GM23338 (cell line): ENCODE measurements at regions not wholly inside any gene's neighbourhood (a gene's known extent, or its start where the extent isn't known, plus 50 kb on each side); places are given as distances from the start of the nearest gene placed in this dataset.

Experiments used
- ATAC-seq: fragments of 200-7000 bp; cut with Tn5 transposase; 3 replicates; pipeline ENCODE4 v1.9.1; 2020
- DNase-seq: peaks from one replicate; pipeline ENCODE4 v3.0.0-alpha.2; 2015; ENCODE audit warnings: low spot score
- H2AFZ ChIP-seq: fragments of 200-600 bp; sonication (generic); 2 replicates; pipeline ENCODE4 v1.8.0; 2016; ENCODE audit warnings: antibody characterized with exemption, mild to moderate bottlenecking, moderate library complexity
- H3F3A ChIP-seq: fragments of 200-600 bp; sonication (generic); replicated peaks from 2 replicates; pipeline ENCODE4 v1.8.0; 2017; ENCODE audit warnings: antibody characterized with exemption, mixed run types, low read depth
- H3K27ac ChIP-seq: fragments of 200-600 bp; sonication (generic); 2 replicates; pipeline ENCODE4 v1.6.1; 2016; ENCODE audit warnings: low read depth
- H3K27me3 ChIP-seq: fragments of 200-600 bp; sonication (generic); 2 replicates; pipeline ENCODE4 v1.8.0; 2016; ENCODE audit warnings: mild to moderate bottlenecking, mixed run types, moderate library complexity; ENCODE audit not compliant: insufficient read depth
- H3K36me3 ChIP-seq: fragments of 200-600 bp; sonication (generic); 2 replicates; pipeline ENCODE4 v1.8.0; 2016; ENCODE audit warnings: mild to moderate bottlenecking; ENCODE audit not compliant: insufficient read depth
- H3K4me1 ChIP-seq: fragments of 200-600 bp; sonication (generic); 2 replicates; pipeline ENCODE4 v1.8.0; 2016; ENCODE audit warnings: mild to moderate bottlenecking, moderate library complexity; ENCODE audit not compliant: insufficient read depth
- H3K4me2 ChIP-seq: fragments of 200-600 bp; sonication (generic); 2 replicates; pipeline ENCODE4 v1.7.1; 2017; ENCODE audit warnings: mixed run types
- H3K4me3 ChIP-seq: fragments of 200-600 bp; sonication (generic); 2 replicates; pipeline ENCODE4 v1.6.1; 2016; ENCODE audit warnings: mixed run types
- H3K79me2 ChIP-seq: fragments of 200-600 bp; sonication (generic); replicated peaks from 2 replicates; pipeline ENCODE4 v1.8.0; 2017; ENCODE audit warnings: mild to moderate bottlenecking; ENCODE audit not compliant: insufficient read depth
- H3K9me2 ChIP-seq: fragments of 200-600 bp; sonication (generic); 2 replicates; pipeline ENCODE4 v1.8.0; 2017; ENCODE audit not compliant: insufficient read depth
- H4K20me1 ChIP-seq: fragments of 200-600 bp; sonication (generic); replicated peaks from 2 replicates; pipeline ENCODE4 v1.8.0; 2017; ENCODE audit warnings: mild to moderate bottlenecking; ENCODE audit not compliant: insufficient read depth
- H3K27ac Mint-ChIP-seq: 2 replicates; pipeline ENCODE4 v1.8.0; 2020; ENCODE audit warnings: inconsistent platforms, mild to moderate bottlenecking, moderate library complexity, mixed read lengths
- H3K27me3 Mint-ChIP-seq: 3 replicates; pipeline ENCODE4 v1.8.0; 2022; ENCODE audit warnings: low read depth, mild to moderate bottlenecking, moderate library complexity, mixed read lengths, inconsistent platforms; ENCODE audit not compliant: insufficient read depth, poor library complexity
- H3K36me3 Mint-ChIP-seq: 3 replicates; pipeline ENCODE4 v1.8.0; 2021; ENCODE audit warnings: low read depth, mild to moderate bottlenecking, inconsistent platforms, moderate library complexity, mixed read lengths
- H3K4me1 Mint-ChIP-seq: 3 replicates; pipeline ENCODE4 v1.8.0; 2020; ENCODE audit warnings: mild to moderate bottlenecking, inconsistent platforms, mixed read lengths
- H3K4me3 Mint-ChIP-seq: 3 replicates; pipeline ENCODE4 v1.8.0; 2021; ENCODE audit warnings: moderate library complexity, mild to moderate bottlenecking, inconsistent platforms, mixed read lengths
- H3K9me3 Mint-ChIP-seq: 3 replicates; pipeline ENCODE4 v1.8.0; 2020; ENCODE audit warnings: moderate library complexity, mild to moderate bottlenecking, inconsistent platforms, mixed read lengths
- JUNB ChIP-seq: IDR thresholded peaks from one replicate; pipeline ENCODE4 v1.6.1; 2016; ENCODE audit warnings: antibody characterized with exemption; ENCODE audit not compliant: unreplicated experiment
- REST ChIP-seq: IDR thresholded peaks from one replicate; pipeline ENCODE4 v1.6.1; 2018; ENCODE audit warnings: antibody characterized with exemption; ENCODE audit not compliant: unreplicated experiment
- STAT1 ChIP-seq: IDR thresholded peaks from one replicate; pipeline ENCODE4 v1.6.1; 2016; ENCODE audit warnings: antibody characterized with exemption; ENCODE audit not compliant: unreplicated experiment
- ZNF331 ChIP-seq: fragments of 250-450 bp; sonication (Bioruptor Pico); IDR thresholded peaks from 2 replicates; pipeline ENCODE4 v1.5.0; 2020; ENCODE audit warnings: low read depth, mild to moderate bottlenecking, moderate library complexity
- ZNF462 ChIP-seq: fragments of 250-450 bp; sonication (Bioruptor Pico); IDR thresholded peaks from 2 replicates; pipeline ENCODE4 v1.5.0; 2020; ENCODE audit warnings: mild to moderate bottlenecking, moderate library complexity
- TF ChIP-seq, protein P1 (sequence below): IDR thresholded peaks from 2 replicates; pipeline ENCODE4 v1.6.1; 2016; ENCODE audit warnings: antibody characterized with exemption
- TF ChIP-seq, protein P2 (sequence below), 2 experiments: fragments of 200-600 bp in 1 of 2; sonication (generic) in 1 of 2; conservative IDR thresholded peaks; 2 replicates each; pipeline versions ENCODE4 v1.5.1 to v1.6.1; 2016 to 2017; ENCODE audit warnings: antibody characterized with exemption in 2 of 2, low read depth in 2 of 2, mild to moderate bottlenecking in 2 of 2, moderate library complexity in 1 of 2

DNA sequence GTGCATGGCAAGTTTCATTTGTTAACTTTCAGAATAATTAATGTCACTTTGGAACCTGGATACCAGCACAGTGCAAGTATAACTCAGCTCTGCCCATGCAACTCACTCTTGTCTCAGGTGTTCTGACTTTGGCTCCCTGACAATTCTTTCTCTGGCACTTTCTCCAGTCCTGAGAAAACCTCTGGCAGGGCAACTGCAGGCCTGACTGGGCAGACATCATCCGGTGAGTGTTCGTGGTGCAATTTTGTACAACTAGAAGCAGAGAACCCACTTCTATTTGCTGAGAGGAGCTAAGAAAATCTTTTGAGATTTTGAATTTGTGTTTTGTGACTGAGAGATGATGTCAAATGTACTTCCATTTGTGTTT lies 143.0 kb downstream of the AQP4 start (continued):
- TF ChIP-seq ZNF462 (CRISPR knock-in tag) = no peak

- no peak overlapping the region for H3K4me3 ChIP-seq
- no peak overlapping the region for H3K4me2 ChIP-seq
- Mint-ChIP-seq H3K9me3 (no peaks in the 10 kb centered on the region), H3K36me3 (no peaks in the 10 kb centered on the region), H3K4me3 (no peak overlapping the region), H3K27me3 (peaks cover 3% of the 10 kb centered on the region), H3K27ac (no peak overlapping the region), H3K4me1 (peaks cover 8% of the 10 kb centered on the region)
- no peaks in the 10 kb centered on the region for H3F3A ChIP-seq
- no peak for DNase-seq
- no peaks in the 10 kb centered on the region for H3K27me3 ChIP-seq
- no peak for TF ChIP-seq JUNB
- peak; percentile 36 for TF ChIP-seq REST
- TF ChIP-seq STAT1 = no peak
- TF ChIP-seq, protein P1, sequence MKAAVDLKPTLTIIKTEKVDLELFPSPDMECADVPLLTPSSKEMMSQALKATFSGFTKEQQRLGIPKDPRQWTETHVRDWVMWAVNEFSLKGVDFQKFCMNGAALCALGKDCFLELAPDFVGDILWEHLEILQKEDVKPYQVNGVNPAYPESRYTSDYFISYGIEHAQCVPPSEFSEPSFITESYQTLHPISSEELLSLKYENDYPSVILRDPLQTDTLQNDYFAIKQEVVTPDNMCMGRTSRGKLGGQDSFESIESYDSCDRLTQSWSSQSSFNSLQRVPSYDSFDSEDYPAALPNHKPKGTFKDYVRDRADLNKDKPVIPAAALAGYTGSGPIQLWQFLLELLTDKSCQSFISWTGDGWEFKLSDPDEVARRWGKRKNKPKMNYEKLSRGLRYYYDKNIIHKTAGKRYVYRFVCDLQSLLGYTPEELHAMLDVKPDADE = no peak
- TF ChIP-seq, protein P2, sequence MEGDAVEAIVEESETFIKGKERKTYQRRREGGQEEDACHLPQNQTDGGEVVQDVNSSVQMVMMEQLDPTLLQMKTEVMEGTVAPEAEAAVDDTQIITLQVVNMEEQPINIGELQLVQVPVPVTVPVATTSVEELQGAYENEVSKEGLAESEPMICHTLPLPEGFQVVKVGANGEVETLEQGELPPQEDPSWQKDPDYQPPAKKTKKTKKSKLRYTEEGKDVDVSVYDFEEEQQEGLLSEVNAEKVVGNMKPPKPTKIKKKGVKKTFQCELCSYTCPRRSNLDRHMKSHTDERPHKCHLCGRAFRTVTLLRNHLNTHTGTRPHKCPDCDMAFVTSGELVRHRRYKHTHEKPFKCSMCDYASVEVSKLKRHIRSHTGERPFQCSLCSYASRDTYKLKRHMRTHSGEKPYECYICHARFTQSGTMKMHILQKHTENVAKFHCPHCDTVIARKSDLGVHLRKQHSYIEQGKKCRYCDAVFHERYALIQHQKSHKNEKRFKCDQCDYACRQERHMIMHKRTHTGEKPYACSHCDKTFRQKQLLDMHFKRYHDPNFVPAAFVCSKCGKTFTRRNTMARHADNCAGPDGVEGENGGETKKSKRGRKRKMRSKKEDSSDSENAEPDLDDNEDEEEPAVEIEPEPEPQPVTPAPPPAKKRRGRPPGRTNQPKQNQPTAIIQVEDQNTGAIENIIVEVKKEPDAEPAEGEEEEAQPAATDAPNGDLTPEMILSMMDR (conservative IDR thresholded peaks at IDR 0.05; ENCODE audit: low read depth in 2 of 2) = no peak
- TF ChIP-seq ZNF331 = no peak
- H3K4me1 ChIP-seq = peaks cover 5% of the 10 kb centered on the region; the same call in 1 of the 2 replicates
- H3K27ac ChIP-seq = no peak overlapping the region
- no peaks in the 10 kb centered on the region for H3K9me2 ChIP-seq
- H3K79me2 ChIP-seq = no peaks in the 10 kb centered on the region
- no peak for ATAC-seq
- no peaks in the 10 kb centered on the region for H4K20me1 ChIP-seq
- no peak overlapping the region for H2AFZ ChIP-seq
- H3K36me3 ChIP-seq = no peaks in the 10 kb centered on the region
Observed at GRCh38 chr18:26721854-26722564, 143.5 kb downstream of the AQP4 start.
